Esophagus squamous epithelium (tissue), 5 donors: ENCODE measurements at regions not wholly inside any gene's neighbourhood (a gene's known extent, or its start where the extent isn't known, plus 50 kb on each side); places are given as distances from the start of the nearest gene placed in this dataset.

Source experiments
- DNase-seq: peaks from one replicate; lab custom pipeline; 2025; lab: John Stamatoyannopoulos, UW
- H3K27ac ChIP-seq, 4 donors: fragments of 200-600 bp; sonication (generic); one replicate each; pipeline ENCODE4 v1.5.1; 2016 to 2019; ENCODE audit warnings: mild to moderate bottlenecking in 1 of 4
- H3K27me3 ChIP-seq, 4 donors: fragments of 200-600 bp; sonication (generic); 1 replicate in 3 of 4; 2 replicates in 1 of 4; pipeline versions ENCODE4 v1.5.1 to v1.6.0; 2017 to 2021; ENCODE audit warnings: antibody characterized with exemption in 1 of 4
- H3K36me3 ChIP-seq, 3 donors: fragments of 200-600 bp; sonication (generic); one replicate each; pipeline ENCODE4 v1.5.1; 2016 to 2019
- H3K4me1 ChIP-seq, 3 donors: fragments of 200-600 bp; sonication (generic); one replicate each; pipeline ENCODE4 v1.5.1; 2017 to 2019
- H3K4me3 ChIP-seq, 4 donors: fragments of 200-600 bp; sonication (generic); 1 replicate in 3 of 4; 2 replicates in 1 of 4; pipeline ENCODE4 v1.5.1; 2016 to 2019; ENCODE audit warnings: mild to moderate bottlenecking in 2 of 4, moderate library complexity in 1 of 4
- H3K9me3 ChIP-seq, 3 donors: fragments of 200-600 bp; sonication (generic); one replicate each; pipeline ENCODE4 v1.5.1; 2016 to 2019
- CTCF ChIP-seq, 6 experiments: fragments of 450-650 bp in 4 of 6; fragments of 200-600 bp in 2 of 6; sonication (generic) in 2 of 6; IDR thresholded peaks; one replicate each; pipeline ENCODE4 v1.5.1; 2016 to 2019; ENCODE audit warnings: antibody characterized with exemption in 6 of 6, mild to moderate bottlenecking in 4 of 6, moderate library complexity in 4 of 6
- POLR2A ChIP-seq, 4 donors: fragments of 450-650 bp; IDR thresholded peaks; one replicate each; pipeline ENCODE4 v1.6.1; 2017; ENCODE audit warnings: antibody characterized with exemption in 4 of 4, mild to moderate bottlenecking in 4 of 4, moderate library complexity in 3 of 4
- WGBS, 2 donors: methylation state at CpG; one replicate each; pipeline ENCODE4 v1.1.5; 2018; 5-methylcytosine and 5-hydroxymethylcytosine counted together
- intact Hi-C: fragments of 100-400 bp; cut with DNase I; formaldehyde crosslinking; loops from one replicate; pipeline ENCODE4 v1.15.0; 2022
- donor health status: DM: yes; HTN: yes; CAD: no.

- Histone ChIP-seq H3K4me3 (no peak overlapping the region), H3K27me3 (no peaks in the 10 kb centered on the region), H3K27ac (no peak overlapping the region), H3K36me3 (no peaks in the 10 kb centered on the region), H3K4me1 (no peaks in the 10 kb centered on the region), H3K9me3 (no peaks in the 10 kb centered on the region)
- intact Hi-C loops, result no loop called here
- no peak for DNase-seq
- 84 to 90% methylated on average over 3 of the region's 3 CpGs for WGBS, 2 donors
- TF ChIP-seq CTCF (IDR thresholded peaks at IDR 0.05) (no peak), POLR2A (IDR thresholded peaks at IDR 0.05) (no peak)
These were observed 92.4 kb upstream of the DNAJC19 start for GRCh38 chr3:181081930-181082329.

GRCh38 chr3:181076558-181076957 lies 87.0 kb upstream of the DNAJC19 start:
- Histone ChIP-seq H3K27ac (no peak overlapping the region), H3K4me1 (no peaks in the 10 kb centered on the region), H3K4me3 (no peak overlapping the region), H3K9me3 (no peaks in the 10 kb centered on the region), H3K27me3 (no peaks in the 10 kb centered on the region), H3K36me3 (no peaks in the 10 kb centered on the region)
- no peak for TF ChIP-seq CTCF (IDR thresholded peaks at IDR 0.05)
- TF ChIP-seq POLR2A (IDR thresholded peaks at IDR 0.05), result no peak
- intact Hi-C loops, result no loop called here
- no peak for DNase-seq

- H3K27ac ChIP-seq, result no peak overlapping the region
- WGBS, 2 donors, result 80% methylated on average over 1 of the region's 1 CpG; no CpG with 5 or more reads in 1 of the 2 donors
- TF ChIP-seq POLR2A (IDR thresholded peaks at IDR 0.05), result no peak
- TF ChIP-seq CTCF (IDR thresholded peaks at IDR 0.05), result no peak
- no peak for DNase-seq
- H3K36me3 ChIP-seq, result no peaks in the 10 kb centered on the region
- H3K4me1 ChIP-seq, result no peaks in the 10 kb centered on the region
- H3K4me3 ChIP-seq, result no peak overlapping the region
- no peaks in the 10 kb centered on the region for H3K9me3 ChIP-seq
- no peaks in the 10 kb centered on the region for H3K27me3 ChIP-seq
- intact Hi-C loops, result no loop called here
These were observed 85.6 kb upstream of the DNAJC19 start for GRCh38 chr3:181075098-181075497.

GRCh38 chr3:181066143-181067087 lies 76.9 kb upstream of the DNAJC19 start:
- Histone ChIP-seq H3K36me3 (no peaks in the 10 kb centered on the region), H3K4me1 (no peaks in the 10 kb centered on the region), H3K4me3 (no peak overlapping the region), H3K27ac (no peak overlapping the region), H3K9me3 (no peaks in the 10 kb centered on the region), H3K27me3 (no peaks in the 10 kb centered on the region)
- WGBS, 2 donors, result 58 to 64% methylated on average over 4 of the region's 4 CpGs
- intact Hi-C loops, result no loop called here
- TF ChIP-seq POLR2A (IDR thresholded peaks at IDR 0.05) (no peak), CTCF (IDR thresholded peaks at IDR 0.05) (no peak)
- DNase-seq, result no peak

GRCh38 chr3:181056136-181056732 lies 66.7 kb upstream of the DNAJC19 start:
- no peak for DNase-seq
- intact Hi-C loops, result no loop called here
- WGBS, 2 donors, result 30 to 38% methylated on average over 4 of the region's 4 CpGs
- TF ChIP-seq POLR2A (IDR thresholded peaks at IDR 0.05), result no peak
- TF ChIP-seq CTCF (IDR thresholded peaks at IDR 0.05), result no peak
- no peaks in the 10 kb centered on the region for H3K36me3 ChIP-seq
- no peaks in the 10 kb centered on the region for H3K27me3 ChIP-seq
- no peak overlapping the region for H3K27ac ChIP-seq
- no peaks in the 10 kb centered on the region for H3K4me1 ChIP-seq
- no peak overlapping the region for H3K4me3 ChIP-seq
- no peaks in the 10 kb centered on the region for H3K9me3 ChIP-seq
